Astrocyte (in vitro differentiated cells and primary cell): ENCODE measurements at regions not wholly inside any gene's neighbourhood (a gene's known extent, or its start where the extent isn't known, plus 50 kb on each side); places are given as distances from the start of the nearest gene placed in this dataset.

Experiments
- EZH2 ChIP-seq: IDR thresholded peaks from 2 replicates; pipeline ENCODE4 v1.6.1; 2012; ENCODE audit warnings: mild to moderate bottlenecking, low read length, inconsistent platforms; ENCODE audit not compliant: insufficient read depth
- TF ChIP-seq, protein P1 (sequence below): IDR thresholded peaks from 2 replicates; pipeline ENCODE4 v1.5.1; 2011; ENCODE audit warnings: low read depth, mild to moderate bottlenecking, inconsistent platforms, low read length, moderate library complexity; ENCODE audit not compliant: insufficient read depth

DNA sequence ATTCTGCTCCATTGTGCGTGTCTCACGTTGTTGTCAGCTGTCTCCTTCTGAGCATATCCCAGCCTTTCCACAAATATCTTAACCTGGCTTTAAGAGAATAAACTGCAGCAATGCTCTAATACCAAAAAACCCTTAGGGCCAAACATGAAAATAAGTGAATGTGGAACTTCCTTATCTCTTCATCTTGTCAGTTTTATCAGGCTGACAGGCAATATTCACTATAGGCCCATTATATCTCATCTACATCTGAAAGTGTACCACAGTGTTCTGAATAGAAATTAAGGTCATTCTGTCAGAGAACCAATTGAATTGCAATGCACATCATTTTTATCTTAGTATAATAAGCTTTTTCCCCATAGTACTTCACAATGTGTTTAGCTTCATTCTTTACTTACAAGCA, 933.1 kb upstream of the FBXO33 start:
- TF ChIP-seq, protein P1, sequence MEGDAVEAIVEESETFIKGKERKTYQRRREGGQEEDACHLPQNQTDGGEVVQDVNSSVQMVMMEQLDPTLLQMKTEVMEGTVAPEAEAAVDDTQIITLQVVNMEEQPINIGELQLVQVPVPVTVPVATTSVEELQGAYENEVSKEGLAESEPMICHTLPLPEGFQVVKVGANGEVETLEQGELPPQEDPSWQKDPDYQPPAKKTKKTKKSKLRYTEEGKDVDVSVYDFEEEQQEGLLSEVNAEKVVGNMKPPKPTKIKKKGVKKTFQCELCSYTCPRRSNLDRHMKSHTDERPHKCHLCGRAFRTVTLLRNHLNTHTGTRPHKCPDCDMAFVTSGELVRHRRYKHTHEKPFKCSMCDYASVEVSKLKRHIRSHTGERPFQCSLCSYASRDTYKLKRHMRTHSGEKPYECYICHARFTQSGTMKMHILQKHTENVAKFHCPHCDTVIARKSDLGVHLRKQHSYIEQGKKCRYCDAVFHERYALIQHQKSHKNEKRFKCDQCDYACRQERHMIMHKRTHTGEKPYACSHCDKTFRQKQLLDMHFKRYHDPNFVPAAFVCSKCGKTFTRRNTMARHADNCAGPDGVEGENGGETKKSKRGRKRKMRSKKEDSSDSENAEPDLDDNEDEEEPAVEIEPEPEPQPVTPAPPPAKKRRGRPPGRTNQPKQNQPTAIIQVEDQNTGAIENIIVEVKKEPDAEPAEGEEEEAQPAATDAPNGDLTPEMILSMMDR: no peak
- TF ChIP-seq EZH2: no peak
